ENCODE measurements at regions not wholly inside any gene's neighbourhood (a gene's known extent, or its start where the extent isn't known, plus 50 kb on each side); places are given as distances from the start of the nearest gene placed in this dataset.
"Not testable (repeated sequence)": the region's sequence is repeated elsewhere in the genome, so short reads cannot be mapped to it uniquely, and the experiment has no call there.

GRCh38 chr10:121338206-121338980, 259.9 kb downstream of the FGFR2 start:
- DNase-seq: no peak

- no peak for DNase-seq
Observed at GRCh38 chr10:121339114-121339513, 259.1 kb downstream of the FGFR2 start.

- no peak for DNase-seq
Observed at GRCh38 chr10:121340271-121340831, 257.9 kb downstream of the FGFR2 start.

GRCh38 chr10:121351540-121351939, 246.7 kb downstream of the FGFR2 start:
- DNase-seq: no peak

- no peak for DNase-seq
Observed at GRCh38 chr10:121352231-121352855, 245.9 kb downstream of the FGFR2 start.

- no peak for DNase-seq
Observed at GRCh38 chr10:121355161-121355560, 243.1 kb downstream of the FGFR2 start.

GRCh38 chr10:121356183-121356582, 242.1 kb downstream of the FGFR2 start:
- DNase-seq: no peak

GRCh38 chr10:121357401-121357800, 240.8 kb downstream of the FGFR2 start:
- DNase-seq: no peak

GRCh38 chr10:121362026-121362425, 236.2 kb downstream of the FGFR2 start:
- no peak for DNase-seq

GRCh38 chr10:121365566-121365965, 232.7 kb downstream of the FGFR2 start:
- DNase-seq: no peak

- DNase-seq: no peak
Observed at GRCh38 chr10:121368347-121369025, 229.8 kb downstream of the FGFR2 start.

GRCh38 chr10:121369616-121370015, 228.6 kb downstream of the FGFR2 start:
- no peak for DNase-seq

GRCh38 chr10:121371836-121372235, 226.4 kb downstream of the FGFR2 start:
- no peak for DNase-seq

- DNase-seq: no peak
Observed at GRCh38 chr10:121373411-121373810, 224.8 kb downstream of the FGFR2 start.

GRCh38 chr10:121374121-121374520, 224.1 kb downstream of the FGFR2 start:
- no peak for DNase-seq

GRCh38 chr10:121375172-121375571, 223.1 kb downstream of the FGFR2 start:
- no peak for DNase-seq

- DNase-seq: no peak
Observed at GRCh38 chr10:121378251-121378801, 219.9 kb downstream of the FGFR2 start.

- DNase-seq: no peak
Observed at GRCh38 chr10:121379013-121379412, 219.2 kb downstream of the FGFR2 start.

- DNase-seq: no peak
Observed at GRCh38 chr10:121380211-121380610, 218.0 kb downstream of the FGFR2 start.

GRCh38 chr10:121382029-121382520, 216.2 kb downstream of the FGFR2 start:
- DNase-seq: not testable (repeated sequence)

GRCh38 chr10:121385136-121385535, 213.1 kb downstream of the FGFR2 start:
- DNase-seq: no peak

- no peak for DNase-seq
Observed at GRCh38 chr10:121392657-121393056, 205.6 kb downstream of the FGFR2 start.

GRCh38 chr10:121393522-121393921, 204.7 kb downstream of the FGFR2 start:
- no peak for DNase-seq

Measured in stimulated activated CD8-positive, alpha-beta memory T cell treated with anti-CD3 and anti-CD28 coated beads, Interleukin-4, amount 100 ng/mL, for 48 hours (primary cell).